ENCODE measurements at regions not wholly inside any gene's neighbourhood (a gene's known extent, or its start where the extent isn't known, plus 50 kb on each side); places are given as distances from the start of the nearest gene placed in this dataset.

- in situ Hi-C loops (cut with MboI; ENCODE audit: low sequenced_read_pairs in 4 of 4), result loop anchor here in 2 of 4 donors (25.0 kb wide), 2 partner anchors 480 to 870 kb away; no protein-coding TSS in a partner anchor
- Histone ChIP-seq H3K27ac (no peak overlapping the region), H3K36me3 (no peaks in the 10 kb centered on the region), H3K4me3 (no peak overlapping the region), H3K4me1 (no peaks in the 10 kb centered on the region), H3K27me3 (peaks cover 0 to 11% (median 0%) of the 10 kb centered on the region in 3 donors), H3K9me3 (no peaks in the 10 kb centered on the region)
- no peak for DNase-seq
- intact Hi-C loops (cut with DNase I; ENCODE audit: low total_unique reads), result no loop called here
- TF ChIP-seq, protein P1, sequence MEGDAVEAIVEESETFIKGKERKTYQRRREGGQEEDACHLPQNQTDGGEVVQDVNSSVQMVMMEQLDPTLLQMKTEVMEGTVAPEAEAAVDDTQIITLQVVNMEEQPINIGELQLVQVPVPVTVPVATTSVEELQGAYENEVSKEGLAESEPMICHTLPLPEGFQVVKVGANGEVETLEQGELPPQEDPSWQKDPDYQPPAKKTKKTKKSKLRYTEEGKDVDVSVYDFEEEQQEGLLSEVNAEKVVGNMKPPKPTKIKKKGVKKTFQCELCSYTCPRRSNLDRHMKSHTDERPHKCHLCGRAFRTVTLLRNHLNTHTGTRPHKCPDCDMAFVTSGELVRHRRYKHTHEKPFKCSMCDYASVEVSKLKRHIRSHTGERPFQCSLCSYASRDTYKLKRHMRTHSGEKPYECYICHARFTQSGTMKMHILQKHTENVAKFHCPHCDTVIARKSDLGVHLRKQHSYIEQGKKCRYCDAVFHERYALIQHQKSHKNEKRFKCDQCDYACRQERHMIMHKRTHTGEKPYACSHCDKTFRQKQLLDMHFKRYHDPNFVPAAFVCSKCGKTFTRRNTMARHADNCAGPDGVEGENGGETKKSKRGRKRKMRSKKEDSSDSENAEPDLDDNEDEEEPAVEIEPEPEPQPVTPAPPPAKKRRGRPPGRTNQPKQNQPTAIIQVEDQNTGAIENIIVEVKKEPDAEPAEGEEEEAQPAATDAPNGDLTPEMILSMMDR (IDR thresholded peaks at IDR 0.05 in 4 of 5, conservative IDR thresholded peaks at IDR 0.05 in 1 of 5), result no peak
- no peak for TF ChIP-seq POLR2A (IDR thresholded peaks at IDR 0.05)
- no peak for ATAC-seq
Measured at GRCh38 chr11:116207019-116207418, 565.8 kb downstream of the BUD13 start.

GRCh38 chr11:116202922-116203321 is 569.9 kb downstream of the BUD13 start:
- no peaks in the 10 kb centered on the region for H3K4me1 ChIP-seq
- ATAC-seq (no peak), DNase-seq (no peak)
- H3K4me3 ChIP-seq, result no peak overlapping the region
- H3K27ac ChIP-seq, result no peak overlapping the region
- H3K27me3 ChIP-seq, result peaks cover 0 to 4% (median 0%) of the 10 kb centered on the region in 3 donors
- TF ChIP-seq POLR2A (IDR thresholded peaks at IDR 0.05), result no peak
- TF ChIP-seq, protein P1 (IDR thresholded peaks at IDR 0.05 in 4 of 5, conservative IDR thresholded peaks at IDR 0.05 in 1 of 5), result no peak
- intact Hi-C loops (cut with DNase I; ENCODE audit: low total_unique reads), result no loop called here
- in situ Hi-C loops (cut with MboI; ENCODE audit: low sequenced_read_pairs in 4 of 4), result loop anchor here in 2 of 4 donors (25.0 kb wide), 2 partner anchors 484 to 866 kb away; no protein-coding TSS in a partner anchor
- no peaks in the 10 kb centered on the region for H3K36me3 ChIP-seq
- no peaks in the 10 kb centered on the region for H3K9me3 ChIP-seq

DNA sequence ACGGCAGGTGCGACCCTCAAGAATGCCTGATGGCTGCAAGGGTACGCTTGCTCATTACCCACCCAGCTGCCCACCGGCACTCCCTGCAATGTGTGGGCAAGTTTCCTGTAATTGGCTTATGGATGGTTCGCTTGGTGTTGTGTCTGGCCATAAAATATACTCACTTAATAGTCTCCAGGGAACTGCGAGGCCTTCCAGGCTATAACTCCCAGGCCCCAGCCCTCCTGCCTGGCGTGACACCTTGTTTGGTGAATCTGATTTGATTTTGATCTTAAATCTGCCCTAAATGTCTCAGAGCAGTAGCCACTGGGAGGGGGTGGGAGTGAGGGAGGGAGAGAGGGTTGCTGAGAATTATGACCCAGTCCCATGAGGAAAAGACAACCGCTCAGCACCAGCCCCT is 572.2 kb downstream of the BUD13 start:
- ATAC-seq (no peak), DNase-seq (no peak)
- H3K27me3 ChIP-seq, result no peaks in the 10 kb centered on the region
- intact Hi-C loops (cut with DNase I; ENCODE audit: low total_unique reads), result no loop called here
- no peak overlapping the region for H3K27ac ChIP-seq
- no peaks in the 10 kb centered on the region for H3K4me1 ChIP-seq
- no peak overlapping the region for H3K4me3 ChIP-seq
- TF ChIP-seq POLR2A (IDR thresholded peaks at IDR 0.05), result no peak
- TF ChIP-seq, protein P1 (IDR thresholded peaks at IDR 0.05 in 4 of 5, conservative IDR thresholded peaks at IDR 0.05 in 1 of 5), result no peak
- no peaks in the 10 kb centered on the region for H3K9me3 ChIP-seq
- in situ Hi-C loops (cut with MboI; ENCODE audit: low sequenced_read_pairs in 4 of 4), result loop anchor here in 2 of 4 donors (25.0 kb wide), 2 partner anchors 487 to 863 kb away; no protein-coding TSS in a partner anchor
- H3K36me3 ChIP-seq, result no peaks in the 10 kb centered on the region

DNA sequence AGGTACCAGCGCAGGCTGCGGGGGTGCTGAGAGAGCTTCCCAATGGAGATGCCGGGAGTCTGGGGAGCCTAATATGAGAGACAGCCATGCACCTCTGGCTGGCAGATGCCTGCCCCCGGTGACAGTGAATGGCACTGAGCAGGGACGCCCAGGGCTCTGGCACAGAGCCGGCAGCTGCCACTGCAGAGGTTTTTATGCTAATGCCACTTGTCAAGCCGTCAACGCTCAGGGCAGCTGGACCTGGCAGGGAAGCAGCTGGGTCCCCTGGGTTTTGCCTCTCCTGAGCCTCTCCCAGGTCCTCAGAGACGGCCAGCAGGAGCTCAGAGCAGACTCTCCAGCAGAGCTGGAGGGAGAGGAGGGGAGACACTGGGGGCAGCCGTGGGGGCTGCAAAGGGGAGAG is 573.6 kb downstream of the BUD13 start:
- H3K27me3 ChIP-seq, result peaks cover 0 to 7% (median 2%) of the 10 kb centered on the region in 3 donors
- in situ Hi-C loops (cut with MboI; ENCODE audit: low sequenced_read_pairs in 4 of 4) (no loop called here), intact Hi-C loops (cut with DNase I; ENCODE audit: low total_unique reads) (no loop called here)
- no peak for TF ChIP-seq POLR2A (IDR thresholded peaks at IDR 0.05)
- TF ChIP-seq, protein P1 (IDR thresholded peaks at IDR 0.05 in 4 of 5, conservative IDR thresholded peaks at IDR 0.05 in 1 of 5), result no peak
- DNase-seq, result no peak
- H3K4me3 ChIP-seq, result no peak overlapping the region
- ATAC-seq, result no peak
- no peaks in the 10 kb centered on the region for H3K4me1 ChIP-seq
- no peaks in the 10 kb centered on the region for H3K9me3 ChIP-seq
- no peak overlapping the region for H3K27ac ChIP-seq
- H3K36me3 ChIP-seq, result no peaks in the 10 kb centered on the region

Data from gastrocnemius medialis (tissue), 4 donors.